Esophagus (tissue), 2 donors: ENCODE measurements at regions not wholly inside any gene's neighbourhood (a gene's known extent, or its start where the extent isn't known, plus 50 kb on each side); places are given as distances from the start of the nearest gene placed in this dataset.

ENCODE experiments used
- H3K27ac ChIP-seq, 2 donors: one replicate each; pipeline ENCODE4 v1.5.1; 2013; ENCODE audit warnings: low read depth in 2 of 2, mild to moderate bottlenecking in 2 of 2, inconsistent platforms in 1 of 2, low read length in 1 of 2, moderate library complexity in 1 of 2
- H3K27me3 ChIP-seq, 2 donors: one replicate each; pipeline ENCODE4 v1.6.1; 2013; ENCODE audit warnings: low read length in 2 of 2, control low read depth in 1 of 2, mild to moderate bottlenecking in 1 of 2; ENCODE audit not compliant: insufficient read depth in 2 of 2, control insufficient read depth in 1 of 2
- H3K36me3 ChIP-seq, 2 donors: one replicate each; pipeline ENCODE4 v1.6.1; 2013; ENCODE audit warnings: low read length in 1 of 2; ENCODE audit not compliant: control insufficient read depth in 2 of 2, insufficient read depth in 2 of 2
- H3K4me1 ChIP-seq, 2 donors: one replicate each; pipeline ENCODE4 v1.6.1; 2013; ENCODE audit warnings: low read length in 1 of 2; ENCODE audit not compliant: control insufficient read depth in 2 of 2, insufficient read depth in 2 of 2
- H3K4me3 ChIP-seq, 2 donors: one replicate each; pipeline ENCODE4 v1.5.1; 2013; ENCODE audit warnings: low read length in 2 of 2, mild to moderate bottlenecking in 2 of 2, low read depth in 1 of 2, moderate library complexity in 1 of 2
- H3K9me3 ChIP-seq, 2 donors: one replicate each; pipeline ENCODE4 v1.6.1; 2013; ENCODE audit warnings: mild to moderate bottlenecking in 2 of 2, low read depth in 1 of 2, low read length in 1 of 2, moderate library complexity in 1 of 2; ENCODE audit not compliant: control insufficient read depth in 2 of 2, insufficient read depth in 1 of 2
- WGBS, 2 donors: extraction: QIAGEN DNeasy Blood & Tissue Kit; methylation state at CpG; one replicate each; pipeline ENCODE4 v1.1.7; 2013; 5-methylcytosine and 5-hydroxymethylcytosine counted together
- donor health status: healthy with polysubstance abuse.
- donor health status: Bipolar disorder and iron deficiency.

- Histone ChIP-seq H3K27me3 (no peaks in the 10 kb centered on the region), H3K27ac (no peak overlapping the region), H3K4me3 (no peak overlapping the region), H3K4me1 (no peaks in the 10 kb centered on the region), H3K36me3 (no peaks in the 10 kb centered on the region), H3K9me3 (no peaks in the 10 kb centered on the region)
- 97 to 99% methylated on average over 8 of the region's 8 CpGs for WGBS, 2 donors
These were observed 262.9 kb upstream of the AUTS2 start for GRCh38 chr7:69335331-69335730.

- 78 to 85% methylated on average over 3 of the region's 3 CpGs for WGBS, 2 donors
- no peak overlapping the region for H3K4me3 ChIP-seq
- H3K9me3 ChIP-seq: no peaks in the 10 kb centered on the region
- H3K27ac ChIP-seq: no peak overlapping the region
- H3K36me3 ChIP-seq: no peaks in the 10 kb centered on the region
- no peaks in the 10 kb centered on the region for H3K4me1 ChIP-seq
- H3K27me3 ChIP-seq: no peaks in the 10 kb centered on the region
These were observed 261.3 kb upstream of the AUTS2 start for GRCh38 chr7:69336976-69337375.

- Histone ChIP-seq H3K4me3 (no peak overlapping the region), H3K4me1 (no peaks in the 10 kb centered on the region), H3K9me3 (no peaks in the 10 kb centered on the region), H3K27me3 (no peaks in the 10 kb centered on the region), H3K27ac (no peak overlapping the region), H3K36me3 (no peaks in the 10 kb centered on the region)
- 47 to 49% methylated on average over 8 of the region's 8 CpGs for WGBS, 2 donors
These were observed 260.1 kb upstream of the AUTS2 start for GRCh38 chr7:69338144-69338543.

- H3K27me3 ChIP-seq: no peaks in the 10 kb centered on the region
- H3K4me3 ChIP-seq: no peak overlapping the region
- no peak overlapping the region for H3K27ac ChIP-seq
- H3K4me1 ChIP-seq: no peaks in the 10 kb centered on the region
- no peaks in the 10 kb centered on the region for H3K36me3 ChIP-seq
- H3K9me3 ChIP-seq: no peaks in the 10 kb centered on the region
- 84 to 94% methylated on average over 1 of the region's 1 CpG for WGBS, 2 donors
These were observed 257.0 kb upstream of the AUTS2 start for GRCh38 chr7:69341288-69341687.

GRCh38 chr7:69342154-69342884, 256.0 kb upstream of the AUTS2 start:
- 60 to 65% methylated on average over 10 of the region's 10 CpGs for WGBS, 2 donors
- H3K36me3 ChIP-seq: no peaks in the 10 kb centered on the region
- H3K27ac ChIP-seq: no peak overlapping the region

GRCh38 chr7:69349291-69349690, 249.0 kb upstream of the AUTS2 start:
- Histone ChIP-seq H3K4me3 (no peak overlapping the region), H3K36me3 (no peaks in the 10 kb centered on the region), H3K9me3 (no peaks in the 10 kb centered on the region), H3K4me1 (no peaks in the 10 kb centered on the region), H3K27me3 (no peaks in the 10 kb centered on the region), H3K27ac (no peak overlapping the region)
- WGBS, 2 donors: 30 to 35% methylated on average over 3 of the region's 3 CpGs

More at GRCh38 chr7:69342154-69342884, 256.0 kb upstream of the AUTS2 start:
- H3K27me3 ChIP-seq: no peaks in the 10 kb centered on the region
- no peaks in the 10 kb centered on the region for H3K9me3 ChIP-seq
- H3K4me1 ChIP-seq: no peaks in the 10 kb centered on the region
- no peak overlapping the region for H3K4me3 ChIP-seq

GRCh38 chr7:69358163-69358821, 240.0 kb upstream of the AUTS2 start:
- 38 to 62% methylated on average over 3 of the region's 3 CpGs for WGBS, 2 donors
- Histone ChIP-seq H3K4me3 (no peak overlapping the region), H3K36me3 (no peaks in the 10 kb centered on the region), H3K9me3 (no peaks in the 10 kb centered on the region), H3K4me1 (peaks cover 0 to 3% of the 10 kb centered on the region in 2 donors), H3K27ac (no peak overlapping the region), H3K27me3 (no peaks in the 10 kb centered on the region)

GRCh38 chr7:69359003-69359700, 239.1 kb upstream of the AUTS2 start:
- H3K9me3 ChIP-seq: no peaks in the 10 kb centered on the region
- H3K27ac ChIP-seq: no peak overlapping the region
- peaks cover 0 to 3% of the 10 kb centered on the region in 2 donors for H3K4me1 ChIP-seq
- H3K4me3 ChIP-seq: no peak overlapping the region
- H3K36me3 ChIP-seq: no peaks in the 10 kb centered on the region
- H3K27me3 ChIP-seq: no peaks in the 10 kb centered on the region
- 62 to 64% methylated on average over 4 of the region's 4 CpGs for WGBS, 2 donors

- no peaks in the 10 kb centered on the region for H3K27me3 ChIP-seq
- H3K36me3 ChIP-seq: no peaks in the 10 kb centered on the region
- WGBS, 2 donors: 67% methylated on average over 5 of the region's 5 CpGs
- no peak overlapping the region for H3K4me3 ChIP-seq
- H3K27ac ChIP-seq: no peak overlapping the region
- peaks cover 0 to 3% of the 10 kb centered on the region in 2 donors for H3K4me1 ChIP-seq
- H3K9me3 ChIP-seq: no peaks in the 10 kb centered on the region
These were observed 237.4 kb upstream of the AUTS2 start for GRCh38 chr7:69360913-69361312.
